ENCODE measurements at regions not wholly inside any gene's neighbourhood (a gene's known extent, or its start where the extent isn't known, plus 50 kb on each side); places are given as distances from the start of the nearest gene placed in this dataset.

DNA sequence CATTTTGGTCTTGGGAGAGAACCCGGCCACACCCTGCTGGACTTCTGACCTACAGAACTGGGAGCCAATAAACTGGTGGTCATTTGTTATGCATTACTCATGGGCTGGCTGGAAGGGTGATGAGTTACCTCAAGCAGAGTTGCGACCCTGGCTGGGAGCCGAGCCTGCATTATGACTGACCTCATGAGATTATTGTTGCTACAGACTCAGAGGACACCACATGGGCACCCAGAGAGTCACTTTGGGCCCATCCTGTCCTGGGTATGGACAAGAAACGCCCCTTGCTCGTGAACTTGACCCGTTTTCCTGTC lies 531.7 kb downstream of the TBC1D22A start:
- no peak overlapping the region for H3K27ac ChIP-seq (replicated peaks; ENCODE audit: low read length)
- H2AK5ac ChIP-seq (ENCODE audit: low read depth, low read length): no peak overlapping the region
- no peak overlapping the region for H3K4ac ChIP-seq (ENCODE audit: low read length)
- H2AFZ ChIP-seq (ENCODE audit: low read length): no peak overlapping the region
- no peaks in the 10 kb centered on the region for H3K79me1 ChIP-seq (ENCODE audit: low read depth, low read length)
- peak overlapping the region; percentile 12 for H3K9ac ChIP-seq (ENCODE audit: low read depth, low read length, poor library complexity)
- H2BK5ac ChIP-seq (ENCODE audit: low read length): no peak overlapping the region
- H3K23ac ChIP-seq (ENCODE audit: low read depth, low read length, poor library complexity): no peak overlapping the region
- WGBS, 2 donors (ENCODE audit: extremely low coverage in 2 of 2, insufficient read length in 2 of 2, insufficient replicate concordance in 1 of 2): no CpG with 5 or more reads among the region's 6 CpGs
- H3K4me2 ChIP-seq (ENCODE audit: insufficient read depth, low read length, poor library complexity, severe bottlenecking): no peak overlapping the region
- no peak overlapping the region for H3K14ac ChIP-seq (ENCODE audit: low read length)
- no peak overlapping the region for H3K18ac ChIP-seq (ENCODE audit: low read length)
- H2BK15ac ChIP-seq (ENCODE audit: low read length): no peak overlapping the region
- H3K4me1 ChIP-seq (ENCODE audit: control insufficient read depth in 2 of 2, insufficient read depth in 1 of 2, low read depth in 1 of 2, low read length in 2 of 2): no peaks in the 10 kb centered on the region
- H4K91ac ChIP-seq (ENCODE audit: low read depth, low read length, poor library complexity): no peak overlapping the region
- H2BK120ac ChIP-seq (ENCODE audit: low read depth, low read length): no peak overlapping the region
- no peak overlapping the region for H2BK12ac ChIP-seq (ENCODE audit: low read length)
- H4K8ac ChIP-seq (ENCODE audit: low read depth, low read length): no peak overlapping the region
- DNase-seq (ENCODE audit: low spot score): no peak
- no peak overlapping the region for H3K4me3 ChIP-seq (ENCODE audit: low read length in 2 of 2)
- peaks cover 0 to 72% of the 10 kb centered on the region in 2 donors for H3K9me3 ChIP-seq (replicated peaks in 1 of 2; ENCODE audit: control insufficient read depth in 2 of 2, insufficient read depth in 1 of 2, low read depth in 1 of 2, low read length in 2 of 2)
- peaks cover 0 to 29% (median 0%) of the 10 kb centered on the region in 3 experiments for H3K27me3 ChIP-seq (ENCODE audit: control insufficient read depth in 3 of 3, insufficient read depth in 3 of 3, low read depth in 1 of 3, low read length in 3 of 3)
- no peaks in the 10 kb centered on the region for H3K36me3 ChIP-seq (replicated peaks in 1 of 2; ENCODE audit: control insufficient read depth in 2 of 2, insufficient read depth in 2 of 2, low read length in 2 of 2)

GRCh38 chr22:47293368-47294221 lies 531.1 kb downstream of the TBC1D22A start:
- no peaks in the 10 kb centered on the region for H3K4me1 ChIP-seq (ENCODE audit: control insufficient read depth in 2 of 2, insufficient read depth in 1 of 2, low read depth in 1 of 2, low read length in 2 of 2)
- peaks cover 0 to 29% (median 0%) of the 10 kb centered on the region in 3 experiments for H3K27me3 ChIP-seq (ENCODE audit: control insufficient read depth in 3 of 3, insufficient read depth in 3 of 3, low read depth in 1 of 3, low read length in 3 of 3)
- no peak overlapping the region for H2BK15ac ChIP-seq (ENCODE audit: low read length)
- H4K91ac ChIP-seq (ENCODE audit: low read depth, low read length, poor library complexity): no peak overlapping the region
- H2BK12ac ChIP-seq (ENCODE audit: low read length): no peak overlapping the region
- no peaks in the 10 kb centered on the region for H3K79me1 ChIP-seq (ENCODE audit: low read depth, low read length)
- no peak overlapping the region for H2AK5ac ChIP-seq (ENCODE audit: low read depth, low read length)
- H2BK5ac ChIP-seq (ENCODE audit: low read length): no peak overlapping the region
- WGBS, 2 donors (ENCODE audit: extremely low coverage in 2 of 2, insufficient read length in 2 of 2, insufficient replicate concordance in 1 of 2): no CpG with 5 or more reads among the region's 18 CpGs
- H3K27ac ChIP-seq (replicated peaks; ENCODE audit: low read length): no peak overlapping the region
- H3K23ac ChIP-seq (ENCODE audit: low read depth, low read length, poor library complexity): no peak overlapping the region
- no peak for DNase-seq (ENCODE audit: low spot score)
- H3K9me3 ChIP-seq (replicated peaks in 1 of 2; ENCODE audit: control insufficient read depth in 2 of 2, insufficient read depth in 1 of 2, low read depth in 1 of 2, low read length in 2 of 2): peaks cover 0 to 77% of the 10 kb centered on the region in 2 donors
- H3K4me2 ChIP-seq (ENCODE audit: insufficient read depth, low read length, poor library complexity, severe bottlenecking): no peak overlapping the region
- no peak overlapping the region for H2BK120ac ChIP-seq (ENCODE audit: low read depth, low read length)
- no peaks in the 10 kb centered on the region for H3K36me3 ChIP-seq (replicated peaks in 1 of 2; ENCODE audit: control insufficient read depth in 2 of 2, insufficient read depth in 2 of 2, low read length in 2 of 2)
- no peak overlapping the region for H2AFZ ChIP-seq (ENCODE audit: low read length)
- H3K4me3 ChIP-seq (ENCODE audit: low read length in 2 of 2): no peak overlapping the region
- no peak overlapping the region for H3K18ac ChIP-seq (ENCODE audit: low read length)
- H3K14ac ChIP-seq (ENCODE audit: low read length): no peak overlapping the region
- no peak overlapping the region for H3K4ac ChIP-seq (ENCODE audit: low read length)
- H4K8ac ChIP-seq (ENCODE audit: low read depth, low read length): no peak overlapping the region
- no peak overlapping the region for H3K9ac ChIP-seq (ENCODE audit: low read depth, low read length, poor library complexity)

DNA sequence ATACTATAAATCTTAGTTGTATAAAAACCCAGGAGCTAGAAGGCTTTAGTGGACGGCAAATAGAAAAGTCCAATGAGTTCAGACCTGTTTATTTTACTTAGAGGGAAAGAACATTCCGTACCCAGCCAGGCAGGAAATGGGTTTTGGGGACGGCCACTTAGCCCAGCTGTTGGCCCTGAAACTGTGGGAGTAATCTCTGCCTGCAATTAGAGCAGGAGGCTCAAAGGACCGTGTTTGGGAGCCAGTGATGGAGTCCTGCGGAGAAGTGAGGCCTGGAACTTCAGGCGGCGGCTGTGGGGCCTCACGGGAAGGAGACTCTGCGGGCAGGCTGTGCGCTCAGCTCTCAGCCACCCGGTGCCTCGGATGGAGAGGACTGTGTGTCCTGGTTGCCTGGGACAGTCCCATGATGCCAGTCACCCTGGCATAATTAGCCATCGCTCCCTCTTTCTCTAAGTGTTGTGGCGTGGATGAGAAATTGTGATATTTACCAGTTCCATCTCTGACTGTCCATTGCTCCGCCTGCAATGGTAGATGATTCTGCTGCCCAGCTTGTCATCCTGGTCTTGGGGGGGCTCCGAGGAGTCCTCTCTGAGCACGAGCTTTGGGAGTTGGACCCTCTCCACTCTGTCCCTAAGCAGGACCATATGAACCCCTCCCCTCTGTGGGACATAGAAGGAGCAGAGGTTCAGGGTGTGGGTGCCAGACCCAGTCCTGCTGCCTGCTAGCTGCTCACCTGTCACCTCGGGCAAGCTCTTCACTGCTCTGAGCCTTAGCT lies 530.3 kb downstream of the TBC1D22A start:
- Histone ChIP-seq H2BK15ac (ENCODE audit: low read length) (no peak overlapping the region), H3K14ac (ENCODE audit: low read length) (no peak overlapping the region), H2BK120ac (ENCODE audit: low read depth, low read length) (no peak overlapping the region), H2AK5ac (ENCODE audit: low read depth, low read length) (no peak overlapping the region), H3K4me1 (ENCODE audit: control insufficient read depth in 2 of 2, insufficient read depth in 1 of 2, low read depth in 1 of 2, low read length in 2 of 2) (no peaks in the 10 kb centered on the region), H3K9me3 (replicated peaks in 1 of 2; ENCODE audit: control insufficient read depth in 2 of 2, insufficient read depth in 1 of 2, low read depth in 1 of 2, low read length in 2 of 2) (peaks cover 0 to 78% of the 10 kb centered on the region in 2 donors), H3K36me3 (replicated peaks in 1 of 2; ENCODE audit: control insufficient read depth in 2 of 2, insufficient read depth in 2 of 2, low read length in 2 of 2) (no peaks in the 10 kb centered on the region), H4K91ac (ENCODE audit: low read depth, low read length, poor library complexity) (no peak overlapping the region), H3K4me3 (ENCODE audit: low read length in 2 of 2) (peak overlapping the region in 1 of 2 donors; percentile 7), H2AFZ (ENCODE audit: low read length) (no peak overlapping the region), H3K27me3 (ENCODE audit: control insufficient read depth in 3 of 3, insufficient read depth in 3 of 3, low read depth in 1 of 3, low read length in 3 of 3) (peaks cover 0 to 29% (median 0%) of the 10 kb centered on the region in 3 experiments), H3K79me1 (ENCODE audit: low read depth, low read length) (no peaks in the 10 kb centered on the region), H3K4ac (ENCODE audit: low read length) (no peak overlapping the region), H3K4me2 (ENCODE audit: insufficient read depth, low read length, poor library complexity, severe bottlenecking) (no peak overlapping the region), H3K27ac (replicated peaks; ENCODE audit: low read length) (no peak overlapping the region), H3K23ac (ENCODE audit: low read depth, low read length, poor library complexity) (no peak overlapping the region), H4K8ac (ENCODE audit: low read depth, low read length) (no peak overlapping the region), H2BK12ac (ENCODE audit: low read length) (no peak overlapping the region), H3K18ac (ENCODE audit: low read length) (no peak overlapping the region), H3K9ac (ENCODE audit: low read depth, low read length, poor library complexity) (no peak overlapping the region), H2BK5ac (ENCODE audit: low read length) (no peak overlapping the region)
- no CpG with 5 or more reads among the region's 18 CpGs for WGBS, 2 donors (ENCODE audit: extremely low coverage in 2 of 2, insufficient read length in 2 of 2, insufficient replicate concordance in 1 of 2)
- DNase-seq (ENCODE audit: low spot score): no peak
